CD14-positive monocyte (primary cell): ENCODE measurements at regions not wholly inside any gene's neighbourhood (a gene's known extent, or its start where the extent isn't known, plus 50 kb on each side); places are given as distances from the start of the nearest gene placed in this dataset.

ENCODE experiments used
- DNase-seq, 3 donors: peaks; one replicate each; pipeline ENCODE4 v3.0.0-alpha.2; 2011 to 2022
- H2AFZ ChIP-seq: 2 replicates; pipeline ENCODE4 v1.6.0; 2012; ENCODE audit warnings: mild to moderate bottlenecking, low read depth, low read length, inconsistent platforms; ENCODE audit not compliant: insufficient read depth, poor library complexity, severe bottlenecking
- H3K27ac ChIP-seq, 2 donors: 1 replicate in 1 of 2; 2 replicates in 1 of 2; pipeline ENCODE4 v1.5.1; 2012 to 2013; ENCODE audit warnings: low read length in 2 of 2, control low read depth in 1 of 2, inconsistent platforms in 1 of 2, low read depth in 1 of 2, mild to moderate bottlenecking in 1 of 2
- H3K27me3 ChIP-seq, 2 donors: one replicate each; pipeline versions ENCODE4 v1.6.0 to v1.6.1; 2011 to 2013; ENCODE audit warnings: low read length in 2 of 2; ENCODE audit not compliant: control insufficient read depth in 2 of 2, insufficient read depth in 2 of 2
- H3K36me3 ChIP-seq, 2 donors: replicated peaks in 1 of 2; 1 replicate in 1 of 2; 2 replicates in 1 of 2; pipeline versions ENCODE4 v1.5.1 to v1.6.1; 2012 to 2013; ENCODE audit warnings: low read length in 2 of 2, control low read depth in 1 of 2, inconsistent platforms in 1 of 2, mild to moderate bottlenecking in 1 of 2; ENCODE audit not compliant: insufficient read depth in 2 of 2, control insufficient read depth in 1 of 2
- H3K4me1 ChIP-seq, 2 donors: 1 replicate in 1 of 2; 2 replicates in 1 of 2; pipeline versions ENCODE4 v1.5.1 to v1.6.1; 2012 to 2013; ENCODE audit warnings: low read length in 2 of 2, control low read depth in 1 of 2, inconsistent platforms in 1 of 2, mild to moderate bottlenecking in 1 of 2, moderate library complexity in 1 of 2; ENCODE audit not compliant: insufficient read depth in 2 of 2, control insufficient read depth in 1 of 2
- H3K4me2 ChIP-seq: replicated peaks from 2 replicates; pipeline ENCODE3; 2012; ENCODE audit warnings: low read length, moderate library complexity, mild to moderate bottlenecking; ENCODE audit not compliant: poor library complexity, severe bottlenecking; ENCODE audit errors: extremely low read depth
- H3K4me3 ChIP-seq, 3 experiments: fragments of 200-600 bp in 1 of 3; sonication (generic) in 1 of 3; replicated peaks in 1 of 3; 1 replicate in 2 of 3; 2 replicates in 1 of 3; pipeline ENCODE4 v1.5.1; 2011 to 2013; ENCODE audit warnings: low read length in 3 of 3, mild to moderate bottlenecking in 3 of 3, control low read depth in 2 of 3, low read depth in 2 of 3, inconsistent platforms in 1 of 3, moderate library complexity in 1 of 3
- H3K79me2 ChIP-seq: 2 replicates; pipeline ENCODE4 v1.6.0; 2012; ENCODE audit warnings: mild to moderate bottlenecking, control low read depth, inconsistent platforms, low read length, moderate library complexity; ENCODE audit not compliant: insufficient read depth
- H3K9ac ChIP-seq: 2 replicates; pipeline ENCODE4 v1.6.0; 2017; ENCODE audit warnings: low read length, mild to moderate bottlenecking; ENCODE audit not compliant: insufficient read depth, poor library complexity, severe bottlenecking
- H3K9me3 ChIP-seq, 2 donors: replicated peaks in 1 of 2; 1 replicate in 1 of 2; 2 replicates in 1 of 2; pipeline versions ENCODE4 v1.5.1 to v1.6.1; 2012 to 2013; ENCODE audit warnings: low read length in 2 of 2, control low read depth in 1 of 2; ENCODE audit not compliant: control insufficient read depth in 1 of 2, insufficient read depth in 1 of 2
- H4K20me1 ChIP-seq: 2 replicates; pipeline ENCODE4 v1.6.0; 2012; ENCODE audit warnings: mild to moderate bottlenecking, low read length, control low read depth, moderate library complexity; ENCODE audit not compliant: insufficient read depth
- H3K27ac Mint-ChIP-seq, 7 donors: one replicate each; pipeline ENCODE4 v1.8.0; 2020; ENCODE audit warnings: mild to moderate bottlenecking in 7 of 7, mixed read lengths in 7 of 7, moderate library complexity in 6 of 7, inconsistent platforms in 2 of 7
- H3K27me3 Mint-ChIP-seq, 3 donors: one replicate each; pipeline ENCODE4 v1.8.0; 2021 to 2022; ENCODE audit warnings: low read depth in 3 of 3, mild to moderate bottlenecking in 3 of 3, mixed read lengths in 3 of 3, moderate library complexity in 3 of 3, inconsistent platforms in 1 of 3
- H3K36me3 Mint-ChIP-seq, 2 donors: one replicate each; pipeline ENCODE4 v1.8.0; 2020; ENCODE audit warnings: mixed read lengths in 2 of 2, inconsistent platforms in 1 of 2, mild to moderate bottlenecking in 1 of 2
- H3K4me1 Mint-ChIP-seq: one replicate; pipeline ENCODE4 v1.8.0; 2020; ENCODE audit warnings: mild to moderate bottlenecking, mixed read lengths
- H3K4me3 Mint-ChIP-seq, 2 donors: one replicate each; pipeline ENCODE4 v1.8.0; 2020; ENCODE audit warnings: mild to moderate bottlenecking in 2 of 2, mixed read lengths in 2 of 2, moderate library complexity in 1 of 2
- H3K9me3 Mint-ChIP-seq, 7 donors: one replicate each; pipeline ENCODE4 v1.8.0; 2020 to 2022; ENCODE audit warnings: mixed read lengths in 7 of 7, mild to moderate bottlenecking in 6 of 7, moderate library complexity in 6 of 7, inconsistent platforms in 2 of 7
- WGBS: methylation state at CpG from one replicate; pipeline ENCODE4 v1.1.5; 2013; ENCODE audit warnings: missing lambda C conversion rate; ENCODE audit not compliant: insufficient coverage; 5-methylcytosine and 5-hydroxymethylcytosine counted together
- intact Hi-C, 2 donors: fragments of 100-400 bp; cut with micrococcal nuclease; formaldehyde crosslinking; loops; one replicate each; pipeline versions ENCODE4 v1.15.0 to v1.15.1; 2023
- TF ChIP-seq, protein P1 (sequence below): fragments of 200-600 bp; IDR thresholded peaks from one replicate; pipeline ENCODE4 v1.8.0; 2022; ENCODE audit warnings: antibody characterized with exemption, mild to moderate bottlenecking

- Histone ChIP-seq H3K9ac (no peak overlapping the region), H3K36me3 (no peaks in the 10 kb centered on the region), H4K20me1 (no peaks in the 10 kb centered on the region), H3K4me1 (no peaks in the 10 kb centered on the region), H3K27ac (no peak overlapping the region), H3K27me3 (no peaks in the 10 kb centered on the region), H3K9me3 (peaks cover 5% of the 10 kb centered on the region in 2 donors), H3K79me2 (no peaks in the 10 kb centered on the region), H2AFZ (no peak overlapping the region), H3K4me2 (no peak overlapping the region), H3K4me3 (no peak overlapping the region)
- Mint-ChIP-seq H3K4me3 (no peak overlapping the region), H3K36me3 (no peaks in the 10 kb centered on the region), H3K27me3 (peaks cover 0 to 3% (median 0%) of the 10 kb centered on the region in 3 donors), H3K27ac (no peak overlapping the region), H3K4me1 (no peaks in the 10 kb centered on the region), H3K9me3 (peaks cover 0 to 6% (median 0%) of the 10 kb centered on the region in 7 donors)
- no peak for DNase-seq
- intact Hi-C loops: no loop called here
- WGBS: no CpG with 5 or more reads among the region's 1 CpG
- TF ChIP-seq, protein P1, sequence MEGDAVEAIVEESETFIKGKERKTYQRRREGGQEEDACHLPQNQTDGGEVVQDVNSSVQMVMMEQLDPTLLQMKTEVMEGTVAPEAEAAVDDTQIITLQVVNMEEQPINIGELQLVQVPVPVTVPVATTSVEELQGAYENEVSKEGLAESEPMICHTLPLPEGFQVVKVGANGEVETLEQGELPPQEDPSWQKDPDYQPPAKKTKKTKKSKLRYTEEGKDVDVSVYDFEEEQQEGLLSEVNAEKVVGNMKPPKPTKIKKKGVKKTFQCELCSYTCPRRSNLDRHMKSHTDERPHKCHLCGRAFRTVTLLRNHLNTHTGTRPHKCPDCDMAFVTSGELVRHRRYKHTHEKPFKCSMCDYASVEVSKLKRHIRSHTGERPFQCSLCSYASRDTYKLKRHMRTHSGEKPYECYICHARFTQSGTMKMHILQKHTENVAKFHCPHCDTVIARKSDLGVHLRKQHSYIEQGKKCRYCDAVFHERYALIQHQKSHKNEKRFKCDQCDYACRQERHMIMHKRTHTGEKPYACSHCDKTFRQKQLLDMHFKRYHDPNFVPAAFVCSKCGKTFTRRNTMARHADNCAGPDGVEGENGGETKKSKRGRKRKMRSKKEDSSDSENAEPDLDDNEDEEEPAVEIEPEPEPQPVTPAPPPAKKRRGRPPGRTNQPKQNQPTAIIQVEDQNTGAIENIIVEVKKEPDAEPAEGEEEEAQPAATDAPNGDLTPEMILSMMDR: no peak
These were observed 620.5 kb downstream of the METTL15 start for GRCh38 chr11:28728666-28729065.

GRCh38 chr11:28727254-28727653 lies 619.1 kb downstream of the METTL15 start:
- no peak overlapping the region for H3K4me2 ChIP-seq
- no peak overlapping the region for H3K27ac ChIP-seq
- Mint-ChIP-seq H3K36me3 (no peaks in the 10 kb centered on the region), H3K9me3 (peaks cover 0 to 2% (median 0%) of the 10 kb centered on the region in 7 donors), H3K4me3 (no peak overlapping the region), H3K4me1 (no peaks in the 10 kb centered on the region), H3K27me3 (peaks cover 0 to 3% (median 0%) of the 10 kb centered on the region in 3 donors), H3K27ac (no peak overlapping the region)
- H3K9ac ChIP-seq: no peak overlapping the region
- TF ChIP-seq, protein P1: no peak
- H3K9me3 ChIP-seq: peaks cover 0 to 5% of the 10 kb centered on the region in 2 donors
- no peak for DNase-seq
- intact Hi-C loops: no loop called here
- no peaks in the 10 kb centered on the region for H3K36me3 ChIP-seq
- no peaks in the 10 kb centered on the region for H3K27me3 ChIP-seq
- no peak overlapping the region for H3K4me3 ChIP-seq
- H4K20me1 ChIP-seq: no peaks in the 10 kb centered on the region
- H3K4me1 ChIP-seq: no peaks in the 10 kb centered on the region
- H3K79me2 ChIP-seq: no peaks in the 10 kb centered on the region
- no peak overlapping the region for H2AFZ ChIP-seq
- WGBS: 100% methylated on average over 1 of the region's 3 CpGs
